ENCODE measurements at regions not wholly inside any gene's neighbourhood (a gene's known extent, or its start where the extent isn't known, plus 50 kb on each side); places are given as distances from the start of the nearest gene placed in this dataset.

DNA sequence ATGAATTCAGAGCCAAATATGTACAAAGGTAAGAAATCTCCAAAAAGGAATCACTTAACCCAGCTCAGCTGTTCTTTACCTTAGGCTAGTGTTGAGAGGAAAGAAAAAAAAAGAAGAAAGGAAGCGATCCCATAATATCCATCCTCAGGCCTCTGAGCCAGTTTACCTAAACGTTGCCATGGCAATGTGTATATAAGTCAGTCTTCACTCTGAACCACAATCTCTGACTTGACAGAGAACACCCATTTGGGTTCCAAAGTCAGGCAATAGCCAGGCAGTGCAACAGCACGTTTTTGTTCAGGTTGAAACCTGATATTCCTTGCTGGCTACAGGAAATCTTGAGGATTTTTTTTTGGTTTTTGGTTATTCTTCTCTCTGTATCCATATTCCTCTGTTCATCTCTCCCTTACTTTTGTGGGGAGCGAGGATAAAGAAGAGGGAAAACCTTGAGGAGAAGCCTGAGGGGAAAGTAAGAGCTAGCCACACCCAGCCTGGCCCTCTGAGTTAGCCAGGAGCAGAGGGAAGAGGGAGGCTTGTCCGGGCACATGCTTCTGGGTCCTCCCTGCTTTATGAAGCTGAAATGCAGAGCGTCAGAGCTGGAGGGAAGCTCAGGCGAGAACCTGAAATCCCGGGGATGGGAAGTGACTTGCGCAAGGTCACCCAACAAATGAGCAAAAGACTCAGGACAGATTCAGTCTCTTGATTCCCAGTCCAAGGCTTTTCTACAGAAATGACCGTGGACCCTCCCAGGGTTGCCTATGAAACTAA is 152.7 kb downstream of the SOX9 start:
- TF ChIP-seq CEBPB (IDR thresholded peaks at IDR 0.05) (0 out of 4 replicates have a peak, but pooled peaks of 1 of the 2 experiments have one; percentile 19), HEYL (CRISPR knock-in tag; IDR thresholded peaks at IDR 0.05) (no peak)
- DNase-seq (ENCODE audit: low read depth in 1 of 2, low spot score in 1 of 2) = no peak

DNA sequence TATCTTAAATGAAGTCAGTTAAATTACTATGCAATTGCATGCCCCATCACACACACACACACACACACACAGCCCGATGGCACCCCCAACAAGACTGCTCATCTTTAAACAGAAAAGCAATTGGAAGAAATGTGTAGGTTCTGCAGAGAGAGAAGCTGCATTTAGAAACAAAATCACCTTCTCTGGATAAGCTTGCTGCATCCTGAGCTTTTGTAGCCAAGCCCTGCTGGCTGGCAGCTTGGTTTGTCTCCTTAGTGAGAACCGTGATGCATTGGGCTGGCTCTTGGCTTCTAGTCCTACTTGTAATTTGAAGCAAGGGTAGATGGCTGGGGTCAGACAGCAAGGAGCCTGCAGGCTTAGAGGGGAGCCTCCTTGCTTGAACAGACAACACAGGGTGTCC is 153.8 kb downstream of the SOX9 start:
- POLR2A ChIA-PET = no interaction called here
- ATAC-seq = no peak; a peak in 1 of 6 replicates
- FAIRE-seq = no peak
- Histone ChIP-seq H3K4me3 (no peak overlapping the region), H3K4me1 (peaks cover 6% of the 10 kb centered on the region; the same call in 2 of the 3 replicates), H3K27ac (no peak overlapping the region), H3K4me2 (no peak overlapping the region), H3K9me3 (no peaks in the 10 kb centered on the region)
- TF ChIP-seq CHD2 (IDR thresholded peaks at IDR 0.05; ENCODE audit: low read length, partially characterized antibody) = no peak
- 73% methylated on average over 2 of the region's 2 CpGs for WGBS (ENCODE audit: missing lambda C conversion rate)
- DNase-seq (ENCODE audit: low read depth in 1 of 2, low spot score in 1 of 2) = no peak
- CTCF ChIA-PET = interaction anchor here (0.9 to 1.7 kb wide), 4 partner anchors 9 to 157 kb away, joined by 3 to 4 read pairs (median 4); no protein-coding TSS in a partner anchor

More for the DNA sequence above, 152.7 kb downstream of the SOX9 start:
- peaks cover 6% of the 10 kb centered on the region; the same call in 2 of the 3 replicates for H3K4me1 ChIP-seq
- ChIA-PET POLR2A (interaction anchor here (0.6 kb wide), 1 partner anchor 68 kb away, joined by 3 read pairs; no protein-coding TSS in a partner anchor), CTCF (interaction anchor here (1.3 to 1.7 kb wide), 2 partner anchors 138 to 155 kb away, joined by 3 to 4 read pairs; no protein-coding TSS in a partner anchor)
- FAIRE-seq (peak; percentile 23), ATAC-seq (no peak)
- WGBS (ENCODE audit: missing lambda C conversion rate) = 59% methylated on average over 10 of the region's 10 CpGs
- no peaks in the 10 kb centered on the region for H3K9me3 ChIP-seq
- H3K4me3 ChIP-seq = no peak overlapping the region
- no peak overlapping the region for H3K4me2 ChIP-seq
- H3K27ac ChIP-seq = 0 out of 6 replicates have a peak overlapping the region, but pooled peaks of 1 of the 2 experiments have one; percentile 5

DNA sequence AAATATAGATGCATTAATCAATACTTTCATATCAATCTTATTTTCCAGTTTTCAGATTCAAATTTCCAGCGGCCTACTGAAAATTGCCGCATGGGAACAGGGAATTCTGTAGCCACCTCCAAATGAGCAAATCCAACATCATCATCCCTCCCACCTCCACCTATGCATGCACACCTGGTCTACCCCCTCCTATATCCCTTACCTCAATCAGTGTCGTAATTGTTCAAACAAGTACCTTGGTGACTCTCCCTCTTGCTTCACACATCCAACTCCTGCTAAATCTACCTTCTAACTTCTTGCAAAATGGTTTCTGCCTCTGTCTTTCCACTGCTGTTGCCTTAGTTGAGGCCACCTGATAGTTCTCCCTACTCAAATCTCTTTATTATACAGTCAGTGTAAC is 160.1 kb downstream of the SOX9 start:
- WGBS (ENCODE audit: missing lambda C conversion rate) = 81% methylated on average over 3 of the region's 3 CpGs
- ChIA-PET POLR2A (no interaction called here), CTCF (no interaction called here)
- ATAC-seq (no peak), FAIRE-seq (no peak), DNase-seq (ENCODE audit: low read depth in 1 of 2, low spot score in 1 of 2) (no peak)
- H3K4me3 ChIP-seq = no peak overlapping the region
- H3K9me3 ChIP-seq = no peaks in the 10 kb centered on the region
- no peaks in the 10 kb centered on the region for H3K4me1 ChIP-seq
- H3K4me2 ChIP-seq = no peak overlapping the region
- TF ChIP-seq RFX5 (IDR thresholded peaks at IDR 0.05) (no peak), RAD21 (conservative IDR thresholded peaks at IDR 0.05 in 1 of 2, IDR thresholded peaks at IDR 0.05 in 1 of 2) (no peak), POLR2AphosphoS2 (conservative IDR thresholded peaks at IDR 0.05; ENCODE audit: low read length) (no peak), NFE2L2 (conservative IDR thresholded peaks at IDR 0.05; ENCODE audit: low read length) (no peak), HOXB5 (CRISPR knock-in tag; IDR thresholded peaks at IDR 0.05) (no peak), JUNB (IDR thresholded peaks at IDR 0.05) (no peak), CHD4 (IDR thresholded peaks at IDR 0.05; ENCODE audit: borderline replicate concordance) (no peak), FOSL2 (IDR thresholded peaks at IDR 0.05) (no peak), FOSL2 (CRISPR knock-in tag; IDR thresholded peaks at IDR 0.05) (no peak), TP53 (CRISPR knock-in tag; IDR thresholded peaks at IDR 0.05) (no peak), NPAS2 (CRISPR knock-in tag; IDR thresholded peaks at IDR 0.05; ENCODE audit: borderline replicate concordance) (no peak), KDM1A (IDR thresholded peaks at IDR 0.05; ENCODE audit: low read depth) (no peak), HDAC2 (IDR thresholded peaks at IDR 0.05) (no peak), BHLHE40 (IDR thresholded peaks at IDR 0.05; ENCODE audit: low read depth, low read length) (no peak), EP300 (IDR thresholded peaks at IDR 0.05) (no peak), RCOR1 (IDR thresholded peaks at IDR 0.05; ENCODE audit: low read depth, low read length) (no peak), FOXS1 (CRISPR knock-in tag; IDR thresholded peaks at IDR 0.05) (no peak)
- TF ChIP-seq, protein P1, sequence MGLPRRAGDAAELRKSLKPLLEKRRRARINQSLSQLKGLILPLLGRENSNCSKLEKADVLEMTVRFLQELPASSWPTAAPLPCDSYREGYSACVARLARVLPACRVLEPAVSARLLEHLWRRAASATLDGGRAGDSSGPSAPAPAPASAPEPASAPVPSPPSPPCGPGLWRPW (IDR thresholded peaks at IDR 0.05) = no peak
- TF ChIP-seq, protein P2, sequence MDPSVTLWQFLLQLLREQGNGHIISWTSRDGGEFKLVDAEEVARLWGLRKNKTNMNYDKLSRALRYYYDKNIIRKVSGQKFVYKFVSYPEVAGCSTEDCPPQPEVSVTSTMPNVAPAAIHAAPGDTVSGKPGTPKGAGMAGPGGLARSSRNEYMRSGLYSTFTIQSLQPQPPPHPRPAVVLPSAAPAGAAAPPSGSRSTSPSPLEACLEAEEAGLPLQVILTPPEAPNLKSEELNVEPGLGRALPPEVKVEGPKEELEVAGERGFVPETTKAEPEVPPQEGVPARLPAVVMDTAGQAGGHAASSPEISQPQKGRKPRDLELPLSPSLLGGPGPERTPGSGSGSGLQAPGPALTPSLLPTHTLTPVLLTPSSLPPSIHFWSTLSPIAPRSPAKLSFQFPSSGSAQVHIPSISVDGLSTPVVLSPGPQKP (IDR thresholded peaks at IDR 0.05; ENCODE audit: low read depth, low read length) = no peak
- TF ChIP-seq, protein P3, sequence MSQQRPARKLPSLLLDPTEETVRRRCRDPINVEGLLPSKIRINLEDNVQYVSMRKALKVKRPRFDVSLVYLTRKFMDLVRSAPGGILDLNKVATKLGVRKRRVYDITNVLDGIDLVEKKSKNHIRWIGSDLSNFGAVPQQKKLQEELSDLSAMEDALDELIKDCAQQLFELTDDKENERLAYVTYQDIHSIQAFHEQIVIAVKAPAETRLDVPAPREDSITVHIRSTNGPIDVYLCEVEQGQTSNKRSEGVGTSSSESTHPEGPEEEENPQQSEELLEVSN (IDR thresholded peaks at IDR 0.05; ENCODE audit: borderline replicate concordance, low read depth) = no peak
- no peak overlapping the region for H3K27ac ChIP-seq
